Thoracic aorta (tissue), 2 donors: ENCODE measurements at regions not wholly inside any gene's neighbourhood (a gene's known extent, or its start where the extent isn't known, plus 50 kb on each side); places are given as distances from the start of the nearest gene placed in this dataset.

Source experiments
- ATAC-seq: fragments of 150-250 bp; one replicate; pipeline ENCODE4 v1.8.0; 2017; ENCODE audit warnings: low read depth; ENCODE audit not compliant: insufficient number of reproducible peaks, low FRiP score
- DNase-seq: peaks from one replicate; pipeline ENCODE4 v3.0.0-alpha.2; 2020; ENCODE audit warnings: low spot score
- H3K27ac ChIP-seq, 2 donors: fragments of 200-600 bp; sonication (generic); 1 replicate in 1 of 2; 2 replicates in 1 of 2; pipeline ENCODE4 v1.5.1; 2016; ENCODE audit warnings: mild to moderate bottlenecking in 2 of 2, moderate library complexity in 2 of 2
- H3K27me3 ChIP-seq: fragments of 200-600 bp; sonication (generic); replicated peaks from 2 replicates; pipeline ENCODE4 v1.6.0; 2016; ENCODE audit warnings: mild to moderate bottlenecking; ENCODE audit not compliant: insufficient read depth
- H3K36me3 ChIP-seq: fragments of 200-600 bp; sonication (generic); one replicate; pipeline ENCODE4 v1.5.1; 2016
- H3K4me1 ChIP-seq, 2 donors: fragments of 200-600 bp; sonication (generic); 1 replicate in 1 of 2; 2 replicates in 1 of 2; pipeline versions ENCODE4 v1.5.1 to v1.6.0; 2016; ENCODE audit warnings: low read depth in 2 of 2, mild to moderate bottlenecking in 1 of 2; ENCODE audit not compliant: control insufficient read depth in 1 of 2
- H3K4me3 ChIP-seq: fragments of 200-600 bp; sonication (generic); 2 replicates; pipeline ENCODE4 v1.5.1; 2016; ENCODE audit warnings: mild to moderate bottlenecking
- H3K9me3 ChIP-seq: fragments of 200-600 bp; sonication (generic); 2 replicates; pipeline ENCODE4 v1.5.1; 2016
- TF ChIP-seq, protein P1 (sequence below): fragments of 200-600 bp; sonication (generic); IDR thresholded peaks from one replicate; pipeline ENCODE4 v1.5.1; 2019; ENCODE audit warnings: antibody characterized with exemption

DNA sequence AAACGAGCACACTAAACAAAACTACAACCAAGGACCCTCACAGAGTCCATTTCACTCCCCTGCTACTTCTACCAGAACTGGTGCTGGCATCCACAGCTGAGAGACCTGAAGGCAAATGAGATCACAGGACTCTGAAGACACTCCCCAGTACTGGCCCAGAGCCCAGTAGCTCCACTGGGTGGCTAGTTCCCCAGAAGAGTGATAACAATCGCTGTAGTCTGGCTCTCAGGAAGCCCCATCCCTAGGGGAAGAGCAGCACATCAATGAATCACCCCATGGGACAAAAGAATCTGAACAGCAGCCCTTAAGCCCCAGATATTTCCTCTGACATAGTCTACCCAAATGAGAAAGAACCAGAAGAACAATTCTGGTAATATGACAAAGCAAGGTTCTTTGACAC is 190.7 kb upstream of the BMP4 start:
- no peaks in the 10 kb centered on the region for H3K27me3 ChIP-seq
- DNase-seq (no peak), ATAC-seq (no peak)
- TF ChIP-seq, protein P1, sequence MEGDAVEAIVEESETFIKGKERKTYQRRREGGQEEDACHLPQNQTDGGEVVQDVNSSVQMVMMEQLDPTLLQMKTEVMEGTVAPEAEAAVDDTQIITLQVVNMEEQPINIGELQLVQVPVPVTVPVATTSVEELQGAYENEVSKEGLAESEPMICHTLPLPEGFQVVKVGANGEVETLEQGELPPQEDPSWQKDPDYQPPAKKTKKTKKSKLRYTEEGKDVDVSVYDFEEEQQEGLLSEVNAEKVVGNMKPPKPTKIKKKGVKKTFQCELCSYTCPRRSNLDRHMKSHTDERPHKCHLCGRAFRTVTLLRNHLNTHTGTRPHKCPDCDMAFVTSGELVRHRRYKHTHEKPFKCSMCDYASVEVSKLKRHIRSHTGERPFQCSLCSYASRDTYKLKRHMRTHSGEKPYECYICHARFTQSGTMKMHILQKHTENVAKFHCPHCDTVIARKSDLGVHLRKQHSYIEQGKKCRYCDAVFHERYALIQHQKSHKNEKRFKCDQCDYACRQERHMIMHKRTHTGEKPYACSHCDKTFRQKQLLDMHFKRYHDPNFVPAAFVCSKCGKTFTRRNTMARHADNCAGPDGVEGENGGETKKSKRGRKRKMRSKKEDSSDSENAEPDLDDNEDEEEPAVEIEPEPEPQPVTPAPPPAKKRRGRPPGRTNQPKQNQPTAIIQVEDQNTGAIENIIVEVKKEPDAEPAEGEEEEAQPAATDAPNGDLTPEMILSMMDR, result no peak
- H3K9me3 ChIP-seq, result peaks cover 2% of the 10 kb centered on the region
- H3K27ac ChIP-seq, result no peak overlapping the region
- H3K36me3 ChIP-seq, result no peaks in the 10 kb centered on the region
- H3K4me1 ChIP-seq, result no peaks in the 10 kb centered on the region
- no peak overlapping the region for H3K4me3 ChIP-seq

DNA sequence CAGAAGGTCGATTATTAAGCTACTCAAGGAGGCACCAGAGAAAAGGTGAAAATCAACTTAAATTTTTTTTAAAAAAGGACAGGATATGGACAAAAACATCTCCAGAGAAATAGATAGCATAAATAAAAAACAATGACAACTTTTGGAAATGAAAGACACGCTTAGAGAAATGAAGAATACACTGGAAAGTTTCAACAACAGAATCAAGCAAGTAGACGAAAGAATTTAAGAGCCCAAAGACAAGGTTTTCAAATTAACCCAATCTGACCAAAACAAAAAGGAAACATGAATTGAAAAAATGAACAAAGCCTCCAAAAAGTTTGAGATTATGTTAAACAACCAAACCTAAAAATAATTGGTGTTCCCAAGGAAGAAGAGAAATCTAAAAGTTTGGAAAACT is 191.1 kb upstream of the BMP4 start:
- Histone ChIP-seq H3K27me3 (no peaks in the 10 kb centered on the region), H3K4me1 (no peaks in the 10 kb centered on the region)
- no peak for ATAC-seq

DNA sequence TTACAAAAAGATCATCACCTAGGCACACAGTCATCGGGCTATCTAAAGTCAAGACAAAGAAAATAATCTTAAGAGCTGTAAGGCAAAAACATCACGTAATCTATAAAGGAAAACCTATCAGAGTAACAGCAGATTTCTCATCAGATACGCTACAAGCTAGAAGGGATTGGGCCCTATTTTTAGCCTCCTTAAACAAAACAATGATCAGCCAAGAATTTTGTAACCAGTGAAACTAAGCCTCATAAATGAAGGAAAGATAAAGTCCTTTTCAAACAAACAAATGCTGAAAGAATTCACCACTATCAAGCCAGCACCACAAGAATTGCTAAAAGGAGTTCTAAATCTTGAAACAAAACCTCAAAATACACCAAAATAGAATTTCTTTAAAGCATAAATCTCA is 191.6 kb upstream of the BMP4 start:
- TF ChIP-seq, protein P1, result no peak
- ATAC-seq, result no peak
- H3K9me3 ChIP-seq, result peaks cover 2% of the 10 kb centered on the region

More for the DNA sequence above, 191.1 kb upstream of the BMP4 start:
- DNase-seq, result no peak
- peaks cover 2% of the 10 kb centered on the region for H3K9me3 ChIP-seq
- no peaks in the 10 kb centered on the region for H3K36me3 ChIP-seq
- H3K4me3 ChIP-seq, result no peak overlapping the region
- TF ChIP-seq, protein P1, result no peak
- H3K27ac ChIP-seq, result no peak overlapping the region

DNA sequence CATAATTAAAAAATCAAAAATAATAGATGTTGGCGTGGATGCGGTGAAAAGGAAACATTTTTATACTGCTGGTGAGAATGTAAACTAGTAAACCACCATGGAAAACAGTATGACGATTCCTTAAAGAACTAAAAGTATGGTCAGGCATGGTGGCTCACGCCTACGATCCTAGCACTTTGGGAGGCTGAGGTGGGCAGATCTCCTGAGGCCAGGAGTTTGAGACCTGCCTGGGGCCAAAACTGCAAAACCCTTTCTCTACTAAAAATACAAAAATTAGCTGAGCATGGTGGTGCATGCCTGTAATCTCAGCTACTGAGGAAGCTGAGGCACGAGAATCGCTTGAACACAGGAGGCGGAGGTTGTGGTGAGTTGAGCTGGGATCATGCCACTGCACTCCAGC is 195.7 kb upstream of the BMP4 start:
- TF ChIP-seq, protein P1, result no peak
- DNase-seq, result no peak
- no peak for ATAC-seq
- Histone ChIP-seq H3K27ac (no peak overlapping the region), H3K36me3 (no peaks in the 10 kb centered on the region), H3K27me3 (no peaks in the 10 kb centered on the region), H3K4me1 (no peaks in the 10 kb centered on the region), H3K4me3 (no peak overlapping the region), H3K9me3 (peaks cover 2% of the 10 kb centered on the region)

More for the DNA sequence above, 191.6 kb upstream of the BMP4 start:
- H3K4me3 ChIP-seq, result no peak overlapping the region
- H3K27me3 ChIP-seq, result no peaks in the 10 kb centered on the region
- no peaks in the 10 kb centered on the region for H3K4me1 ChIP-seq
- no peak for DNase-seq
- H3K27ac ChIP-seq, result no peak overlapping the region
- H3K36me3 ChIP-seq, result no peaks in the 10 kb centered on the region

DNA sequence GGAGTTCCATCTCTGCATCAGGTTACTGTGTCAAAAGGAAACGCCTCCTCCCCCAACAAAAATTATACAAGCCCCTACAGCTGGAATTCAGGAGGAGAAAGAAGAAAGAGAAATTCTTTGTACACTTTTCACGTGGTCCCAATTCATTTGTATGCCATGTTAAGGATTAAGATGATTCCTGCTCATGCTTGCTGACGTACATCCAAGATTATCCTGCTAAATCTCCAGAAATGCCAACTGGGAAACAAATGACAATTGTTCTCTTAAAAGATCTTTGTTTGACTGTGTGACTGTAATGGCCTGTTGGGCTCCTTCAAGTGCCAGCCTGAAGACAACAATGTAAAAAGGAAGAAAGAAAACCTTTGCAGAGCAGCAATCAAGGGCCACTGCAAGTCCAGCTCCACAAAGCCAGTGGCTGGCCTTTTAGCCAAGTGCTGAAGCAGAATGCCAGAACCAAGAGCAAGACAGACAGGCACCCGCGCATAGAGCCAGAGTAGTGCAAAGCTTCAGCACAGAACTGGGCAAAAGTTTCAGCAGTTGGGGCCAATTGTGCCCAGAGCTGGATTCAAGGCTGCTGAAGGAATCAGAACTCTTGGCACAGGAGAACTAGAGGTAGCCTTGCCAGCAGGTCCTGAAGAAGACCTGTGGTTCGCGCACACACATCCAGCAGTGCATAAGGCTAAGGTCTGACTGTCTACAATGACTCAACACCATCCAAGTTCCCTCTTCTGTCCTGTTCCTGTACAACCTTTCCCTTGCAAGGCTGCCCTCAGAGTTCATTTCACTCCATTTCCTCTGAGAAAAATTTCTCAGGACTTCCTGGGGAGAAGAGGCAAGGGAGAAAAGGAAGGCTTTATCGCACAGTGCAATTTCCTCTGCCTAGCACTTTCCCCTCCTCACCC is 209.7 kb upstream of the BMP4 start:
- no peak overlapping the region for H3K27ac ChIP-seq
- TF ChIP-seq, protein P1, result no peak
- DNase-seq, result no peak
- no peak overlapping the region for H3K4me3 ChIP-seq
- no peaks in the 10 kb centered on the region for H3K36me3 ChIP-seq
- H3K27me3 ChIP-seq, result no peaks in the 10 kb centered on the region
- ATAC-seq, result no peak
- H3K9me3 ChIP-seq, result no peaks in the 10 kb centered on the region
- peaks cover 0 to 14% of the 10 kb centered on the region in 2 donors for H3K4me1 ChIP-seq
